GM10266 (cell line): ENCODE measurements at regions not wholly inside any gene's neighbourhood (a gene's known extent, or its start where the extent isn't known, plus 50 kb on each side); places are given as distances from the start of the nearest gene placed in this dataset.
"Not testable (repeated sequence)": the region's sequence is repeated elsewhere in the genome, so short reads cannot be mapped to it uniquely, and the experiment has no call there.

Experiments
- DNase-seq: peaks from one replicate; pipeline ENCODE4 v3.0.0; 2012; ENCODE audit errors: extremely low spot score
- CTCF ChIP-seq: IDR thresholded peaks from 2 replicates; pipeline ENCODE4 v1.5.1; 2012; ENCODE audit warnings: mild to moderate bottlenecking, low read depth; ENCODE audit not compliant: control insufficient read depth, insufficient read depth; ENCODE audit errors: missing control alignments

GRCh38 chr9:82135106-82135505 lies 146.5 kb downstream of the SPATA31D1 start:
- DNase-seq = no peak
- no peak for TF ChIP-seq CTCF

GRCh38 chr9:82138081-82138480 lies 149.5 kb downstream of the SPATA31D1 start:
- DNase-seq = not testable (repeated sequence)

GRCh38 chr9:82140471-82140870 lies 151.9 kb downstream of the SPATA31D1 start:
- TF ChIP-seq CTCF = no peak
- DNase-seq = no peak

- DNase-seq = no peak
- TF ChIP-seq CTCF = no peak
These were observed 156.2 kb downstream of the SPATA31D1 start for GRCh38 chr9:82144803-82145202.

GRCh38 chr9:82146677-82147076 lies 158.1 kb downstream of the SPATA31D1 start:
- no peak for TF ChIP-seq CTCF
- DNase-seq = no peak

GRCh38 chr9:82147798-82148425 lies 159.3 kb downstream of the SPATA31D1 start:
- TF ChIP-seq CTCF = no peak
- DNase-seq = no peak

GRCh38 chr9:82148426-82148810 lies 159.8 kb downstream of the SPATA31D1 start:
- no peak for DNase-seq
- no peak for TF ChIP-seq CTCF

- no peak for TF ChIP-seq CTCF
- DNase-seq = no peak
These were observed 160.4 kb downstream of the SPATA31D1 start for GRCh38 chr9:82148901-82149461.
